SHP77 (cell line): ENCODE measurements at regions not wholly inside any gene's neighbourhood (a gene's known extent, or its start where the extent isn't known, plus 50 kb on each side); places are given as distances from the start of the nearest gene placed in this dataset.
"Not testable (repeated sequence)": the region's sequence is repeated elsewhere in the genome, so short reads cannot be mapped to it uniquely, and the experiment has no call there.

Experiments
- DNase-seq, 2 experiments: peaks; one replicate each; lab custom pipeline; 2025; lab: John Stamatoyannopoulos, UW

- DNase-seq, result no peak
Observed at GRCh38 chr4:161329852-161330251, 833.9 kb downstream of the FSTL5 start.

- DNase-seq, result no peak
Observed at GRCh38 chr4:161321706-161322105, 842.1 kb downstream of the FSTL5 start.

GRCh38 chr4:161320377-161320776, 843.4 kb downstream of the FSTL5 start:
- DNase-seq, result no peak

DNA sequence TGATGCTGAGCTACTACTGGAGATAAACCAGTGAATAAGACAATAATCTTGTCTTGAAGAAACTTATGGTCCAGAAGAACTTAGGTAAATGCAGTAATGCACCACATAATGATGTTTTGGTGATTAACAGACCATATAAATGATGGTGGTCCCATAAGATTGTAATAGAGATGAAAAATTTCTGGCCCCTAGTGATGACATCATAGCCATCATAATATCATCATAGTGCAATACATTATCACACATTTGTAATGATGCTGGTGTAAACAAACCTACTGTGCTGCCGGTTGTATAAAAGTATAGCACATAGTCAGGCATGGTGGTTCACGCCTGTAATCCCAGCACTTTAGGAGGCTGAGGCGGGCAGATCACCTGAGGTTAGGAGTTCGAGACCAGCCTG, 846.8 kb downstream of the FSTL5 start:
- no peak for DNase-seq

GRCh38 chr4:161314371-161314770, 849.4 kb downstream of the FSTL5 start:
- no peak for DNase-seq

DNA sequence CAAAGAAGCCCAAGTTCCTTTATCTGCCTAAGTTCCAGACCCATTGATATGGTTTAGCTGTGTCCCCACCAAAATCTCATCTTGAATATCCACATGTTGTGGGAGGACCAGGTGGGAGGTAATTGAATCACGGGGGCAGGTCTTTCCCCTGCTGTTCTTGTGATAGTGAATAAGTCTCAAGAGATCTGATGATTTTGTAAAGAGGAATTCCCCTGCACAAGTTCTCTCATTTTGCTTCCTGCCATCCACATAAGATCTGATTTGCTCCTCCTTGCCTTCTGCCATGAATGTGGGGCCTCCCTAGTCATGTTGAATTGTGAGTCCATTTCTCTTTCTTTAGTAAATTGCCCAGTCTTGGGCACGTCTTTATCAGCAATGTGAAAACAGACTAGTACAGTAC, 860.2 kb downstream of the FSTL5 start:
- no peak for DNase-seq

GRCh38 chr4:161291222-161291621, 872.6 kb downstream of the FSTL5 start:
- DNase-seq, result no peak

DNA sequence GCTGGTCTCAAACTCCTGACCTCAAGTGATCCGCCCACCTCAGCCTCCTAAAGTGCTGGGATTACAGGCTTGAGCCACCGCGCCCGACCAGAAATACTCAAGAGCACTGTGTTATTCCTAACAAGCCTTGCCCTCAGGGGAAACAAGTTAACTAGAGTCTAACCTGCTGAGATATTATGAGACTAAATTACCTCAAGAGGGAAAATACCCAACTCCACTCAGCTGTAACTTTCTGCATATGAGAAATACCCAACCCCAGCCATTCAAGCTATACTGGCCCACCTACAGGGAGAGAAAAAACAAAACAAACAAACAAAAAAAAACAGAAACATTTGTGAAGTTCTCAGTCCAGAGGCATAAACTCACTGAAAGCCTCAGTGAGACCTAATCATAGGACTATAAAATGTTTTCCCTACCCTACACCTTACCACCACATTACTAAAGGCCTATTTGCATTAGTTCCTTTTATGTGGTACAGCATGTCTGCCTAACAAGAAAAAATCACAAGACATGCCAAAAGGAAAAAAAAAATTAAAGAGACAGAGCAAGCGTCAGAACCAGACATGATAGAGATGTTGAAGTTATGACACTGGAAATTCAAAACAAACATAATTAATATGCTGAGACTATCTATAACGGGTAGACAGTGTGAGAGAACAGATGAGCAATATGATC, 876.0 kb downstream of the FSTL5 start:
- no peak for DNase-seq

- no peak for DNase-seq
Observed at GRCh38 chr4:161285461-161285860, 878.3 kb downstream of the FSTL5 start.

- no peak for DNase-seq
Observed at GRCh38 chr4:161280929-161281328, 882.9 kb downstream of the FSTL5 start.

DNA sequence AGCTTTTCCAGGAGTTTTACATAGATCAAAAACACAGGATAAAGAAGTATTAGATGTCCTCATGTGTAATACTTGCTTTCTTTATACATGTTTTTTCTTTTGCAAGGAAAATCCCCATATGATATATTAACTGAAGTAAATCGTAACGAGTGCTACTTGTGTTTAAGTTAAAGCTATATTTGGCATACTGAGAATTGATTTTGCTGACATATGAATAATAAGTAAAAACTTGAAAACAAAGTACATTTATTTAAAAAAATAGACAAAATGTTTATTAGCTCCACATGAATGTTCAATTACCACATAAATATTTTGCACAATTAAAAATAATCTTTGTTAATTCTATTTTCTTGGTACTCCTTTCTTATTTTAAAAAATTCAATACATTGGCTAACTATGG, 884.7 kb downstream of the FSTL5 start:
- no peak for DNase-seq

DNA sequence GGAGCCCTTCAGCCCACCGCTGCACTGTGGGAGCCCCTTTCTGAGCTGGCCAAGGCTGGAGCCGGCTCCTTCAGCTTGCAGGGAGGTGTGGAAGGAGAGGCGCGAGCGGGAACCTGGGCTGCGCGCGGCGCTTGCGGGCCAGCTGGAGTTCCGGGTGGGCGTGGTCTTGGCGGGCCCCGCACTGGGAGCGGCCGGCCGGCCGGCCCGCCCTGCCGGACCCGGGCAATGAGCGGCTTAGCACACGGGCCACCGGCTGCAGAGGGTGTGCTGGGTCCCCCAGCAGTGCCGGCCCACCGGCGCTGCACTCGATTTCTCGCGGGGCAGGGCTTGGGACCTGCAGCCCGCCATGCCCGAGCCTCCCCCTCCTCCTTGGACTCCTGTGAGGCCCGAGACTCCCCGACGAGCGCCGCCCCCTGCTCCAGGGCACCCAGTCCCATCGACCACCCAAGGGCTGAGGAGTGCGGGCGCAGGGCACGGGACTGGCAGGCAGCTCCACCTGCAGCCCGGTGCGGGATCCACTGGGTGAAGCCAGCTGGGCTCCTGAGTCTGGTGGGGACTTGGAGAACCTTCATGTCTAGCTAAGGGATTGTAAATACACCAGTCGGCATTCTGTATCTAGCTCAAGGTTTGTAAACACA, 886.5 kb downstream of the FSTL5 start:
- DNase-seq, result not testable (repeated sequence)

DNA sequence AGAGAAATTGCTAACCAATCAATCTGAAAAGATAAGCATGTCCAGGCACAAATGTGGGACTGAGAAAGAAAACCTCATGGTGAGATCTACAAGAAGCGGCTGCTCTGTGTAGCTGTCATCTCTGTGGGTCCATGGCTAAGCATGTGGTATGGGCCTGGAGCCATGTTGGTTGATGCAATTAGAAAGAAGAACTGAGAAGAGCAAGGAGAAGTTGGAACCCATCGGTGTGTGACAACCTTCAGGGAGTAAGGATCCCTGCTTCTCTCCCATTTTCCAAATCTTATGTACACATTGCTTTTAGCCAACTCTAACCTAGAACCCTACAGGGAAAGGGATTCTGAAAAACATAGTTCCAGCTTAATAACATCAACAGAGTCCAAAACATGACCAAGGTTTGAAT, 890.2 kb downstream of the FSTL5 start:
- DNase-seq, result no peak

- no peak for DNase-seq
Observed at GRCh38 chr4:161260819-161261218, 903.0 kb downstream of the FSTL5 start.

- no peak for DNase-seq
Observed at GRCh38 chr4:161256716-161257115, 907.1 kb downstream of the FSTL5 start.

- DNase-seq, result no peak
Observed at GRCh38 chr4:161256172-161256571, 907.6 kb downstream of the FSTL5 start.

GRCh38 chr4:161254375-161254774, 909.4 kb downstream of the FSTL5 start:
- DNase-seq, result no peak

GRCh38 chr4:161252520-161253141, 911.2 kb downstream of the FSTL5 start:
- no peak for DNase-seq

DNA sequence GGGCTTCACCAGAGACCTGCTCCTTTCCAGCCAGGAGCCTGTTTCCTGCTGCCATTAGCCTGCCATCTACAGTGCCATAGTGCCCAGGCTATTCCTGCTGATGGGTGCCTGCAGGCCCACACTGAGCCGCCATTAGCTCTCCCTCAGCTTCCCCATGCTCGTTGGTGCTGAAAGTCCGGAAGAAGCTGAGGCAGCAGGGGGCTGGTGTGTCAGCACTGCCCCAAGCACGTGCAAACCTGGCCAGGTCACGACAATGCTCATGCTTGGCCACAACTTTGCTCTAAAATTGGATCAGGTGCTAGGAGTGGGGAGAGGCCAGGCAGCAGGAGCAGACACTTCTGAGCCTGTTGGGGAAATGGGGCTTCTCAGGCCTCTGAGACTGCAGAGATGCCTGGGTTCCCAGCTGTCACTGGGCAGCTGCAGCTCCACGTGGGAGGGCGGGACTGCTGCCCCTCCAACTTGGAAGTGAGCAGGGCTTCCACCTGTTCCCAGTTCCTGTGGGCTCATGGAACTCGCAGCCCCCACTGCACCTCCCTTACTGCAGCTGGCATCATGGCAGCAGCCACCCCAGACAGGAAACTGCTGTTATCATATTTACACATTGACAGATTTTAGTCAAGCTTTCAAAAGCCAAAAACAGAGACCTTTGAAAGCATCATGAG, 913.9 kb downstream of the FSTL5 start:
- DNase-seq, result no peak

GRCh38 chr4:161248880-161249279, 914.9 kb downstream of the FSTL5 start:
- no peak for DNase-seq

GRCh38 chr4:161247831-161248230, 916.0 kb downstream of the FSTL5 start:
- no peak for DNase-seq

DNA sequence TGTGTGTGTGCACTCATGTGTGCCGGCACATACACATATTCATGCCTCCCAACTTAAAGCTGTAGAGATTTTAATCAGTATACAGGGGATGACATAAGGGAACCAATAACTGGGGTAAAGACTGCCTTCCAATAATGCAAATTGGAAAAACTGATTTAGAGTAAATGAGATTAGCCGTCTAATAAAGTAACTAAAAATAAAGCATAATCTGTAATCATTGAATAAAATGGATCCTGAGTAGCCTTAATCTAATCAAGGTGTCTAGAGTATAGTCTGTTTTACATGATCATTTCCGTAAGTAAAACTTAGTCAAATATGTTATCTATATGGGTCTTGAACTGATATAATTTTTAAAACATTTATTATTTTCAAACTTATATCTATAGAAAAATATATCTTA, 925.8 kb downstream of the FSTL5 start:
- no peak for DNase-seq

GRCh38 chr4:161237495-161237894, 926.3 kb downstream of the FSTL5 start:
- DNase-seq, result no peak
